ENCODE measurements at regions not wholly inside any gene's neighbourhood (a gene's known extent, or its start where the extent isn't known, plus 50 kb on each side); places are given as distances from the start of the nearest gene placed in this dataset.

DNA sequence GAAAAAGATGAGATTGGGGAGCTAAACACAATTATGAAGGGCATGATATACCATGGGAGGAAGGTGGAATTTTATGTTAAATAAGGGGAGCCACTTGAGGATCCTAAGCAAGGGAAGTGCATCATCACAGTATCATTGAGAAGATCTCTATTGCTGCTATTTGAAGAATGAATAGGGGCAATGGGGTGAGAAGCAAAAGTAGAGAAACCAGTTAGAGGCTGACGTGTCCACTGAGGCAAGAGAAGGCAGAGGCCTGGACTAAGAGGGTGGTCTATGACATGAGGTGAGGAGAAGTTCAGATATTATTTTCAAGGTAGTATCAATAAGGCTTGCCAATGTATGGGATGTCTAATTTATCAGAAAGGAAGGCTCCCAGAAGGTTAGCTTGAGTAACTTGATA is 111.6 kb downstream of the TENT5A start:
- TF ChIP-seq, protein P1, sequence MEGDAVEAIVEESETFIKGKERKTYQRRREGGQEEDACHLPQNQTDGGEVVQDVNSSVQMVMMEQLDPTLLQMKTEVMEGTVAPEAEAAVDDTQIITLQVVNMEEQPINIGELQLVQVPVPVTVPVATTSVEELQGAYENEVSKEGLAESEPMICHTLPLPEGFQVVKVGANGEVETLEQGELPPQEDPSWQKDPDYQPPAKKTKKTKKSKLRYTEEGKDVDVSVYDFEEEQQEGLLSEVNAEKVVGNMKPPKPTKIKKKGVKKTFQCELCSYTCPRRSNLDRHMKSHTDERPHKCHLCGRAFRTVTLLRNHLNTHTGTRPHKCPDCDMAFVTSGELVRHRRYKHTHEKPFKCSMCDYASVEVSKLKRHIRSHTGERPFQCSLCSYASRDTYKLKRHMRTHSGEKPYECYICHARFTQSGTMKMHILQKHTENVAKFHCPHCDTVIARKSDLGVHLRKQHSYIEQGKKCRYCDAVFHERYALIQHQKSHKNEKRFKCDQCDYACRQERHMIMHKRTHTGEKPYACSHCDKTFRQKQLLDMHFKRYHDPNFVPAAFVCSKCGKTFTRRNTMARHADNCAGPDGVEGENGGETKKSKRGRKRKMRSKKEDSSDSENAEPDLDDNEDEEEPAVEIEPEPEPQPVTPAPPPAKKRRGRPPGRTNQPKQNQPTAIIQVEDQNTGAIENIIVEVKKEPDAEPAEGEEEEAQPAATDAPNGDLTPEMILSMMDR (IDR thresholded peaks at IDR 0.05): no peak

GRCh38 chr6:81640126-81640525 is 112.4 kb downstream of the TENT5A start:
- no peaks in the 10 kb centered on the region for H3K4me1 Mint-ChIP-seq (ENCODE audit: low read depth)
- CTCF ChIA-PET: no interaction called here
- intact Hi-C loops (cut with micrococcal nuclease): no loop called here
- no peaks in the 10 kb centered on the region for H3K36me3 Mint-ChIP-seq (ENCODE audit: low read depth)
- TF ChIP-seq, protein P1 (IDR thresholded peaks at IDR 0.05): no peak
- ATAC-seq (no peak), DNase-seq (no peak)
- no peak overlapping the region for H3K27ac Mint-ChIP-seq
- POLR2A ChIA-PET: no interaction called here
- peaks cover 11% of the 10 kb centered on the region for H3K9me3 Mint-ChIP-seq
- H3K27me3 Mint-ChIP-seq: no peaks in the 10 kb centered on the region
- no peak overlapping the region for H3K4me3 Mint-ChIP-seq

More for the DNA sequence above, 111.6 kb downstream of the TENT5A start:
- DNase-seq (no peak), ATAC-seq (no peak)
- Mint-ChIP-seq H3K27me3 (no peaks in the 10 kb centered on the region), H3K4me3 (no peak overlapping the region), H3K36me3 (ENCODE audit: low read depth) (no peaks in the 10 kb centered on the region), H3K4me1 (ENCODE audit: low read depth) (no peaks in the 10 kb centered on the region), H3K27ac (no peak overlapping the region), H3K9me3 (peaks cover 9% of the 10 kb centered on the region)
- intact Hi-C loops (cut with micrococcal nuclease): no loop called here
- POLR2A ChIA-PET: no interaction called here
- CTCF ChIA-PET: no interaction called here

GRCh38 chr6:81638366-81638765 is 114.1 kb downstream of the TENT5A start:
- ChIA-PET POLR2A (no interaction called here), CTCF (no interaction called here)
- TF ChIP-seq, protein P1 (IDR thresholded peaks at IDR 0.05): no peak
- ATAC-seq (no peak), DNase-seq (no peak)
- Mint-ChIP-seq H3K27me3 (no peaks in the 10 kb centered on the region), H3K4me1 (ENCODE audit: low read depth) (no peaks in the 10 kb centered on the region), H3K36me3 (ENCODE audit: low read depth) (no peaks in the 10 kb centered on the region), H3K27ac (no peak overlapping the region), H3K4me3 (no peak overlapping the region), H3K9me3 (peaks cover 11% of the 10 kb centered on the region)
- intact Hi-C loops (cut with micrococcal nuclease): no loop called here

DNA sequence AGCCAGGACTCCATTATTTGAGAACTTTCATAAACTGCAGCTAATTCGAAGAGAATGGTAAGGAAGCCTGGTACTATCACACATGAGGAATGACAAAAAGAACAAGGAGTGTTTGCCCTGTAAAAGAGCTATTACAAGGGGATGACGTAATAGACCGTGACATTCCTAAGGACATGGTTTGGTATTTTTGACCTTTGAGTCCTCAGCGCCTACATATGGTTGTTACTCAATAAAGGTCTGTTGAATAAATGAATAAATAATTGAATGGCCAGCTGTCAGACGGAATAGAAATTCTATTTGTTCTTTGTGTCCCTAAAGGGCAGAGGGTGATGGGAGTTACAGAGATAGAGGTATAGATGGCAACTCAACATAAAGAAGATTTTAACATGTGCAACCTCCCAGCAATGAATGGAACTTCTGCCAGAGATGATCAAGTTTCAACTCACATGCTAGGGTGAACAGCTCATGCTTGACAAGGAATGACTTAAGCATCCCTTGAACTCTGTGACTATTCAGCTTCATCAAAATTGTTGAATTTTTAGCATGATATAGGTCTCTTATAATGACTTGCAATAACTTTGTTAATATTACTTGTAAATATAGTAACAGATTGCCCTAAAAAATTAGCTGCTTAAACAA is 115.4 kb downstream of the TENT5A start:
- TF ChIP-seq, protein P1 (IDR thresholded peaks at IDR 0.05): no peak
- H3K4me3 Mint-ChIP-seq: no peak overlapping the region
- ATAC-seq: no peak
- H3K36me3 Mint-ChIP-seq (ENCODE audit: low read depth): no peaks in the 10 kb centered on the region
- H3K27me3 Mint-ChIP-seq: no peaks in the 10 kb centered on the region
- H3K9me3 Mint-ChIP-seq: peaks cover 10% of the 10 kb centered on the region
- POLR2A ChIA-PET: no interaction called here
- no peaks in the 10 kb centered on the region for H3K4me1 Mint-ChIP-seq (ENCODE audit: low read depth)
- no peak for DNase-seq
- CTCF ChIA-PET: no interaction called here
- no peak overlapping the region for H3K27ac Mint-ChIP-seq
- intact Hi-C loops (cut with micrococcal nuclease): no loop called here

DNA sequence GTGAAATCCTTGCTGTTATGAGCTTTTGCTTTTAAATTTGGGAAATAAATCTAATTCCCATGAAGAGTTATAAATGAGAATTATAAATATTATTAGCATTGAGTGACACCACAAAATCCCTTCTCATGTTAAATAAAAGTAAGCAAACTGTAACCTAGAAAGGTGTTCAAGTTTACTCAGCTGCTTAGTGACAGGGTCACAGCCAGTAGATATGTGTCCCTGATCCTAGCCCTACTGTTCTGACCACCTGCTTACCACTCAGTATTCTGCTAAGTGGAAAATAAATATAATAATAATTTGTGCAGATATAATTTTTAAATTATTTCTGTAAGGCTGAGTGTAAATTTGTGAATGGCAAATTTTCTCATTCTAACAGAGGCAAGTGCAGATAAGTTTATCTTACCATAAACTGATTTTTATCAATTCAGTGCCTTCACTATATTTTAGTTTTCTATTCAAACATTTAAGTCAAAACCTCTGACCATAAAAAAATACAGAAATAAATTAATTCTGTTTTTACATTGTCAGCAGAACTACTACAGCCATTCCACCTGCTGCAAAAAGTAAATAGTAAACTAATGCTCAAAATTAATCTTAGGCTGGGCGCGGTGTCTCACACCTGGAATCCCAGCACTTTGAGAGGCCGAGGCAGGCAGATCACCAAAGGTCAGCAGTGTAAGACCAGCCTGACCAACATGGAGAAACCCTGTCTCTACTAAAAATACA is 118.2 kb downstream of the TENT5A start:
- ATAC-seq (no peak), DNase-seq (no peak)
- Mint-ChIP-seq H3K36me3 (ENCODE audit: low read depth) (no peaks in the 10 kb centered on the region), H3K9me3 (peaks cover 13% of the 10 kb centered on the region), H3K4me3 (no peak overlapping the region), H3K27ac (no peak overlapping the region), H3K4me1 (ENCODE audit: low read depth) (no peaks in the 10 kb centered on the region), H3K27me3 (no peaks in the 10 kb centered on the region)
- CTCF ChIA-PET: no interaction called here
- intact Hi-C loops (cut with micrococcal nuclease): no loop called here
- POLR2A ChIA-PET: no interaction called here
- TF ChIP-seq, protein P1 (IDR thresholded peaks at IDR 0.05): no peak

Data from activated CD8-positive, alpha-beta T cell treated with anti-CD3 and anti-CD28 coated beads for 36 hours (primary cell).